AG04449 (cell line): ENCODE measurements at regions not wholly inside any gene's neighbourhood (a gene's known extent, or its start where the extent isn't known, plus 50 kb on each side); places are given as distances from the start of the nearest gene placed in this dataset.
"Not testable (repeated sequence)": the region's sequence is repeated elsewhere in the genome, so short reads cannot be mapped to it uniquely, and the experiment has no call there.

ENCODE experiments used
- CTCF ChIA-PET: fragments of 350-600 bp; formaldehyde crosslinking; extraction: SDS; loops from one replicate; lab custom pipeline; 2021; ENCODE audit warnings: antibody characterized with exemption; lab: Yijun Ruan, JAX
- POLR2A ChIA-PET: fragments of 400-600, 350-600 bp; formaldehyde crosslinking; extraction: SDS; loops from one replicate; lab custom pipeline; 2020; ENCODE audit warnings: antibody characterized with exemption, inconsistent platforms; lab: Yijun Ruan, JAX
- DNase-seq: peaks from one replicate; pipeline ENCODE4 v3.0.0-alpha.2; 2010; ENCODE audit warnings: low read depth, low spot score
- H3K4me3 ChIP-seq: 2 replicates; pipeline ENCODE4 v1.5.1; 2011; ENCODE audit warnings: low read depth, mild to moderate bottlenecking, control low read depth, low read length
- CTCF ChIP-seq: IDR thresholded peaks from one replicate; pipeline ENCODE4 v1.5.1; 2011; ENCODE audit warnings: mild to moderate bottlenecking, moderate library complexity, low read length, control low read depth, inconsistent platforms; ENCODE audit not compliant: insufficient read depth; ENCODE audit errors: missing control alignments

- POLR2A ChIA-PET: no interaction called here
- no peak overlapping the region for H3K4me3 ChIP-seq
- no peak for TF ChIP-seq CTCF
- CTCF ChIA-PET: no interaction called here
- DNase-seq: no peak
These were observed 607.4 kb upstream of the MBL2 start for GRCh38 chr10:53379956-53380355.

GRCh38 chr10:53370347-53370746 is 597.8 kb upstream of the MBL2 start:
- ChIA-PET CTCF (no interaction called here), POLR2A (no interaction called here)
- no peak for TF ChIP-seq CTCF
- DNase-seq: no peak
- H3K4me3 ChIP-seq: no peak overlapping the region

- ChIA-PET POLR2A (no interaction called here), CTCF (no interaction called here)
- no peak for TF ChIP-seq CTCF
- no peak overlapping the region for H3K4me3 ChIP-seq
- no peak for DNase-seq
These were observed 589.4 kb upstream of the MBL2 start for GRCh38 chr10:53361936-53362335.

GRCh38 chr10:53361281-53361680 is 588.7 kb upstream of the MBL2 start:
- no peak overlapping the region for H3K4me3 ChIP-seq
- CTCF ChIA-PET: no interaction called here
- POLR2A ChIA-PET: no interaction called here
- DNase-seq: no peak
- TF ChIP-seq CTCF: no peak

- DNase-seq, CTCF ChIA-PET, POLR2A ChIA-PET: not testable (repeated sequence)
These were observed 586.4 kb upstream of the MBL2 start for GRCh38 chr10:53358978-53359377.

GRCh38 chr10:53358536-53358935 is 586.0 kb upstream of the MBL2 start:
- ChIA-PET POLR2A (no interaction called here), CTCF (no interaction called here)

More at GRCh38 chr10:53358978-53359377, 586.4 kb upstream of the MBL2 start:
- not testable (repeated sequence) for H3K4me3 ChIP-seq

More at GRCh38 chr10:53358536-53358935, 586.0 kb upstream of the MBL2 start:
- TF ChIP-seq CTCF: no peak
- no peak overlapping the region for H3K4me3 ChIP-seq
- DNase-seq: no peak
